HL-60/S4 (cell line): ENCODE measurements at regions not wholly inside any gene's neighbourhood (a gene's known extent, or its start where the extent isn't known, plus 50 kb on each side); places are given as distances from the start of the nearest gene placed in this dataset.

Experiments used
- in situ Hi-C: fragments of 300-500 bp; cut with MboI; formaldehyde crosslinking; loops from 2 replicates; pipeline ENCODE4 v1.14.3; 2022; ENCODE audit warnings: low sequenced_read_pairs

GRCh38 chr1:193565971-193566577, 379.7 kb upstream of the B3GALT2 start:
- in situ Hi-C loops: no loop called here

- in situ Hi-C loops: no loop called here
These were observed 375.7 kb upstream of the B3GALT2 start for GRCh38 chr1:193562121-193562520.

GRCh38 chr1:193558491-193559028, 372.1 kb upstream of the B3GALT2 start:
- in situ Hi-C loops: no loop called here

GRCh38 chr1:193555662-193556441, 369.4 kb upstream of the B3GALT2 start:
- in situ Hi-C loops: no loop called here

- in situ Hi-C loops: no loop called here
These were observed 367.2 kb upstream of the B3GALT2 start for GRCh38 chr1:193553564-193553963.

GRCh38 chr1:193552274-193552673, 365.9 kb upstream of the B3GALT2 start:
- in situ Hi-C loops: no loop called here

GRCh38 chr1:193549081-193549480, 362.7 kb upstream of the B3GALT2 start:
- in situ Hi-C loops: no loop called here

GRCh38 chr1:193545171-193545570, 358.8 kb upstream of the B3GALT2 start:
- in situ Hi-C loops: no loop called here

- in situ Hi-C loops: no loop called here
These were observed 356.8 kb upstream of the B3GALT2 start for GRCh38 chr1:193543259-193543658.

GRCh38 chr1:193542690-193543089, 356.3 kb upstream of the B3GALT2 start:
- in situ Hi-C loops: no loop called here

- in situ Hi-C loops: no loop called here
These were observed 354.1 kb upstream of the B3GALT2 start for GRCh38 chr1:193540511-193540910.

GRCh38 chr1:193539731-193540459, 353.5 kb upstream of the B3GALT2 start:
- in situ Hi-C loops: no loop called here

- in situ Hi-C loops: no loop called here
These were observed 352.3 kb upstream of the B3GALT2 start for GRCh38 chr1:193538680-193539079.

GRCh38 chr1:193538003-193538354, 351.6 kb upstream of the B3GALT2 start:
- in situ Hi-C loops: no loop called here

- in situ Hi-C loops: no loop called here
These were observed 351.0 kb upstream of the B3GALT2 start for GRCh38 chr1:193537266-193538002.

GRCh38 chr1:193533853-193534252, 347.4 kb upstream of the B3GALT2 start:
- in situ Hi-C loops: no loop called here

- in situ Hi-C loops: no loop called here
These were observed 339.7 kb upstream of the B3GALT2 start for GRCh38 chr1:193525917-193526710.

GRCh38 chr1:193525411-193525810, 339.0 kb upstream of the B3GALT2 start:
- in situ Hi-C loops: no loop called here

GRCh38 chr1:193524616-193525015, 338.2 kb upstream of the B3GALT2 start:
- in situ Hi-C loops: no loop called here

GRCh38 chr1:193524021-193524420, 337.6 kb upstream of the B3GALT2 start:
- in situ Hi-C loops: no loop called here
